Amniotic epithelial cell (primary cell): ENCODE measurements at regions not wholly inside any gene's neighbourhood (a gene's known extent, or its start where the extent isn't known, plus 50 kb on each side); places are given as distances from the start of the nearest gene placed in this dataset.
A peak's percentile ranks its signal among the peaks of the same experiment; 100 is the strongest.

Experiments
- DNase-seq: peaks from one replicate; pipeline ENCODE4 v3.0.0-alpha.2; 2010; ENCODE audit warnings: low read depth

DNA sequence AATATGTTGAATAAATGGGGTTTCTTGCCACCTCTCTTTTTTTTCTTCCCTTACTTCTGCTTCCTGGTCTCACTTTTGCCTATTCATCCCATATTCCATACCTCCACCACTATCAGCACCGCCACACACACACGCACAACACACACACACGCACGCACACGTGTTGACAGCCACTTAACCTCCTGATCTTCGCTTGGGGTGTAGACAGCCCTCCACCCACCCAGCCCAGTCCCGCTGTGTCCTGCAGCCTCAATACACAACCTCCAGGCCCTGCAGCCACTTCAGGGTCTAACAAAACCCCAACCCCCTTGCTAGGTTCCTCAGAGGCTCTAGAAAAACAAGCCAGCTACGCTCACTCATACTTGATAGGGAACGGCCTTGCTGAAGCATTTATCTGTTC, 72.3 kb downstream of the LINC00237 start:
- DNase-seq = no peak

DNA sequence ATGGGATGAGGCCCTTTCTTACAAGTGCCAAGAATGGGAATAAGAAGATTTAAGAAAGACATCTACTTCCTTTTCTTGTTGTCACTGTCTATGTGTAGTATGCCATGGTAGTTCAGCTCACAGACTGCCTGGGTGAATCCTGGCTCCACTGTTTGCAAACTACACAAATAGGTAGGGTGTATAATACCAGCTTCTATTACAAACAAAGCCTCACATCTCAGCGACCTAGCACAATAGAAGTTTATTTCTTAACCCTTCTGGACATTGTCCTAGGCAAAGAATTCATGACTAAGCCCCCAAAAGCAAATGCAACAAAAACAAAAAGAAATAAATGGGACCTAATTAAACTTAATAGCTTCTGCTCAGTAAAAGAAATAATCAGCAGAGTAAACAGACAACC, 74.5 kb downstream of the LINC00237 start:
- no peak for DNase-seq

DNA sequence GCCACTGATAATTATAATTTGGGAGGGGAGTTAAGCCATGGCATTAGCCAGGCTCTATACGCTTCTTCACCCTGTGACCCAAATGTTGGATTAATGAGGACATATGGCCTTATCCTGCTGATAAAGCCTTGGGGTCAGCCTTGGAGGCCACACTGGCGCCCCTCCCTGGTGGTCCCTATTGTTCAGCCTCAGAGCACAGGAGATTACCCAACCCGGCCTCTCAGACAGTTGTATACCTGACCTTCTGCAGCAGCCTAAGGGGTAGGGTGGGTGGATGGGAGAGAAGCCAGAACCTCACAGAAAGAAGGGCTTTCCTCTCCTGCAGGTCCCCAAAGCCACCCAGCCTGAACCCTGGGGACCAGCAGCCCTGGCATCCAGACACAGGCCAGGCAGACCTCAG, 76.8 kb downstream of the LINC00237 start:
- no peak for DNase-seq

DNA sequence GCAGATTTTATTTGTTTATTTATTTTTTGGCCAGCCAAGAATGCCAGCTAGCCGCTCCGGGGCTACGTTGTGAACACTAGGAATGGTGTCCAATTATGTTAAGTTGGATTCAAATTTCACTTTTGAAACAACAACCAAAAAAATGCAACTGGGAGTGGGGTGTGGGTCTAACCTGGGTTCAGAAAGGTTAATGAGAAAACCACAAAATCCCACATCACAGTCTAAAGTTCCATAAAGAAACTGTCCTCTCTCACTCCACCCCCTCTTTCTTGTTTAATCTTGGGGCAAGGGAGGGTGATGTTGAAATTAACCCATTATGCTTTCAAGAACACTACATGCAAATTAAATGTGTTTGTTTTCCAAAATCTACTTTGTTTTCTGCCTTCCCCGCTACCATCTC, 77.2 kb downstream of the LINC00237 start:
- DNase-seq = no peak

DNA sequence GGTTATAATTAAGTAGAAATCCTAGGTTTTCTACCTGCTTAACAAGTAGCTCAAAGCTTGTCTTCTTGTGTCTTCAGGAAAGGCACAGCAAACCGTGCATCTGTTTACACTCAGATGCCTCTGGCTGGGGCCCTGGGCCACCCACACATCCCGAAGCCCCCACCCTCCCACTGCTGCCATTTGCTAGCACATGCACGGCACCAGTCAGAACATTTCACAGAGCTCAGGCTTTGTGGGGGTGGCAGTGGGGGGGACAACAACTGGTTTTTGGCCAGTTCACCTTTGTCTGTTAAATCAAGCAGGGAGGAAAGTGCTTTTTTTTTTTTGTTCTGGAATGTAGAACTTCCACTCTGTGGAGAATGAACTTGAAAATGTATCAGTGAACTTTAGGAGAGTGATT, 77.7 kb downstream of the LINC00237 start:
- no peak for DNase-seq

DNA sequence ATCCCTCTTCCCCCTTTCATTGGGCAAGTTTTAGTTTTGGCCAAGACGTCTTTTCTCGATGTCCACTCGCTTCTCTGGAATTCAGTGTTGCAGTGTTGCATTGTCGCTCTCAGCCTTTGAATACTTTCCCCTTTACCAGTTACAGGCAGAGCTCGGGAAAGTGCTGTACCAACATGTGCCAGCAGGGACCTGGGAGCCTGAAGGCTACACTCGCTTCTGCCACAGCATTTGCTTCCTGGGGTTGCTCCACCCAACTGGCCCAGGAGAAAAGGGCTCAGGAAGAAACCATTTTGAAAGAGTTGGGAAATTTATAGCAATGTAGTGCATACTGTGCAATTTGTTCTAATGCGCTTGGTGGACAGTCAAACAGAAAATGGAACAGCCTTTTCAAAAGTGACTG, 78.6 kb downstream of the LINC00237 start:
- DNase-seq = no peak

DNA sequence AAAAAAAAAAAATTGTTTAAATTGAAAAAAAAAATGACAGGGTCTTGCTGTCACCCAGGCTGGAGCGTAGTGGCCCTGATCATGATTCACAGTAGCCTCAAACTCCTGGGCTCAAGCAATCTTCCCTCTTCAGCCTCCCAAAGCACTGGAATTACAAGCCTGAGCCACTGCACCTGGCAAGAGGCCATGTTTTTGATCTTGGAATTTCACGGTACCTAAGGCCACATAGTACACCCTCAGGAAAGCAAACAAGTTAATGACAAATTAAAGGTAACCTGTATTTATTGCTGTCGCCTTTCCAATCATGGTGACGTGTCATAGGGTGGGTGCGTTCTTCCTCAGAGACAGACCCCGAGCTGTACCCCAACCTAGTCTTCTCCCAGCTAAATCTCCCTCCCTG, 79.2 kb downstream of the LINC00237 start:
- no peak for DNase-seq

DNA sequence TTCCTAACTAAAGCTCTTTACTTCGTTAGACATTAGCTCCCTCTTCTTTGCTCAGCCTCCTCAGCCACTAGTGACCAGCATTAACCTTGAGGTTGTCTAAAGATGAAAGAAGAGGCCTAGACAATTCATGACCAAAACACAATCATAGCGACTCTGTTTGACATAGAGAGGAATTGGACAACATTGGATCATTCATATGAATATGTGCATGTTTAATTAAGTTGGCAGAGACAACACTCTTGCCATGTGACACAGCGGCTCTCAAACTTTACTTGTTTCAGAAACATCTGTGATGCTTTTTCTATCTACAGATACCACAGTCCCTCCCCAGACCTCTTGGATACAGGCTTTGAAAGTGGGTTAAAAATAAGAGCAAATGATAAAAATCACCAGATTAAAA, 81.7 kb downstream of the LINC00237 start:
- no peak for DNase-seq

DNA sequence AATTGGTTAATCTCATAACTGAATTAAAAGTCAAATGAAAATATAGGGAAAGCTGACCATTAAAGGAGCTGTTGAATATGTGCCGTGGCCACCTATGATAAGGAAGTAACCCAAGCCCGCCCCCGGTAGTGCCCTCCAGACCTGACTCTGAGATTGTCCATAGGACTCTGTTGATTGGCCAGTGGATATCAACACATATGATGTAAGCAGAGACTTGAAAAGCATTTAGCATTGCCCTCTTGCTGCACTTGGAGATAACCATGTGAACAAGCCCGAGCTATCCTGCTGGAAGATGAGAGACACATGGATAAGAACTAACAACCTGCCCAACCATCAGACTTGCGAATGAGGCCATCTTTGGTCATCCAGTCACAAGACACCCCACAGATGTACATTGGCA, 83.2 kb downstream of the LINC00237 start:
- no peak for DNase-seq

DNA sequence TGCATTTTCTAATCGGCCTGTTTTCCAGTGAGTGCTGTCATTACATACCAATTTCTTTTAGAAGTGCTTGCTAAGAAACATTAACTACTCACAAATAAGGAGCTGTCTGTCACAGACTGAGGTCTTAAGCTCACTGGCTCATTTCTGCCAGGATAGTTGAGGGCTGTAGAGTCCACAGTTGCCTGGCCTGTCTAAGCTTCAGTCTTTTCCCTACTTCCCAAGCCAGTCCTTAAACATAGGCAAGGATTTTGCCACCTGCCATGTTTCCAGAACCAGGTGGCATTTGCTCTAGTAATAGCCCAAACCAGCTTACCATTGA, 84.7 kb downstream of the LINC00237 start:
- DNase-seq = no peak

DNA sequence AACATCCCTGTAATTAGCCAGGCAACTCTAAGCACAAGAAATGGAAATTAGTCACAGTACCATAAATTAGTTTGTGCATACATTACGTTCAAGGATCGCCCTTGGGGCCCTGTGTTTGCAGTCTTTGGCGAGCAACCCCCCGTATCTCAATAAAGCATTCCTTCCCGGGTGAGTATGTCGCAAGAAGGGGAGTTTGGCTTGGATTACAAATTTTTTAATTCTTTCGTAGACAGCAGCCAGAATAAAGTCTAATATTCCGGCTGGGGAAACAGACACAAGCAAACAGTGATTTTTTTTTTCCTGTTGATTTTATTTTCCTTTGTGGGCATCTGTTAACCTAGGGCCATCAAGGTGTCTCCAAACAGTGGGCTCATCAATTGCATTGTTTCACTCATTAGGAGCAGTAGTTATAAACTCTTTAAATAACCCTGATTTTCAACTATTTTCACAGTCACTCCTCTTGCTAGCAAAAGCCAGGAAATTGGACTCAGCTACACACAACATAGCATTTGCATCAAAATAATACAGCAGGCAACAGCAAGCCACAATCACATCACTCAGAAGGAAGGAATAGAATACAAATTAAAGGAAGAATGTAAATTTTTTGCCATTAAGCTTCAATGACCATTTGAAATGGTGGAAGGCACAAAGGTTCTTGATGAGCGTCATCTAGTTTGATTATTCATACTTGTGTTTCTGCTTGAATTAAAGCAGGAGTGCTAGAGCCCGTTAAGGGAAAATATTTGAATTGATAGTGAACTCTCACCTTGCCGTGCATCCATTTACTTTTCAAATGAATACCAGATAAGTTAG, 85.3 kb downstream of the LINC00237 start:
- DNase-seq = no peak

DNA sequence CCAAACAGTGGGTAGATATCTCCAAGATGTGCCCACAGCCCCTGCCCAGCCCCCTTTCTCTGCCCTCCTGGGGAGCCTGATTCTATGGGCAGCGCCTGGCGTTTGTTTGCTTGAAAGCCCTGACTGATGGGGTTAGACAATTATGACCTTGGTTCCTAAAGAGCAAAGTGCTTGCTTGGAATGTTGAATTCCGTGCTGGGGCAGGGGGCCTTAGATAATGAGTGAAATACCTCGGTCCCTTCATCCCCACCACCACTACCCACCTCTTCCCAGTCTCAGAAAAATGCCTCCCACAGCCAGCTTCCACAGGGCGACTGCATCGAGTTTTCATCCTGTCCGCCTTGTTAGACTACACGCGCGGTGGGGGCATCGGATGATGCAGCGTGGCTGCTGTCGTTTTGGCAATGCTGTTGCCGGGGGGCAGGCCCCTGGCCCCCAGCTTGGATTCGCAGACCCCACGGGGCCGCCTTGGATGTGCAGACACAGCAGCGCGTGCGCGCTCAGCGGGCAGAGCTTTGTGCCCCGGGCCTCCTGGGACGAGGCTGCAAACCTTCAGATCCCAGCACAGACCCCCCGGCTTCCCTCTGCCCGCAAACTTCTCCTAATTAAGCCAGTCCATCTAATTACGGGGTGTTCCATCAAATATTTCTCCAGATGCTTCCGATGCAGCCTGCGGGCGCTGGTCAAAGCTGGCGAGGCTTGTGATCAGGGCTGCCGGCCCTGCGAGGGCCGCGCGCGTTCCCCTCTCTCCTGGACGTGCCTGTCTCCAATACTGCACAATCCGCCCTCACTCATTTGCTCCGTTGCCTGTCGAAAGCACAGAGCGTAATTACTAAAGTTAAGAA, 86.1 kb downstream of the LINC00237 start:
- DNase-seq = no peak

DNA sequence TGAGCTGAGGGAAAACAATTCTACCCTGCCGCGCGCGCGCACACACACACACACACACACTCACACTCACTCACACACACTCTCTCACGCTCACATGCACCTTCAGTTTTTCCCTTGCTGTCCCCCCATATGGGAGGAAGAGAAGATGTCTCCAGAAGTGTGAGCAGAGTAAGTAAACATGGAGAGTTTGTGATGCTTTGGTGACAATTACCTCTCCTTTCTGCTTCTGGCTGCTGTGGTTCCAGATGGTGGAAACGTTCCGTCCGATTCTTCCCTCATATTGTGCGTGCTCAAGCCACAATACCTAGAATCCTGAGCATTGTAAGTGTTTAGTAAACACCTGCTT, 86.7 kb downstream of the LINC00237 start:
- no peak for DNase-seq

DNA sequence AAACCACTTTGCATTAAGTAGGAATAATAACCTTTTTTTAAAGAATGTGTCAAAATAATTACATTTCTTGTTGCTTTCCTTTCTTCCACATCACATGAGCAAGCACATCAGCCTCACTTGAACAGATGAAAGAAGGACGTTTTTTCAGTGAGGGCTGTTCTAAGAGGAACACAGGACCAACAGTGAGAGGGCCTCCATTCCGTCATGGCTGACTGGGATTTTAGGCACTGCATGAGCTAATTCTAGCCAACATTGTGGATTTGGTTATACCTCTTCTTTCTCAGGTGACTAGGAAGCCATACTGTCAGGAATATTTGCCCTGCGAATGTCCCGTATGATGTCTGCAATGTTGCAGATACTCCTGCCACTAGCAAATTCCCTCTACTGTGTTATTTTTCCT, 87.6 kb downstream of the LINC00237 start:
- no peak for DNase-seq

DNA sequence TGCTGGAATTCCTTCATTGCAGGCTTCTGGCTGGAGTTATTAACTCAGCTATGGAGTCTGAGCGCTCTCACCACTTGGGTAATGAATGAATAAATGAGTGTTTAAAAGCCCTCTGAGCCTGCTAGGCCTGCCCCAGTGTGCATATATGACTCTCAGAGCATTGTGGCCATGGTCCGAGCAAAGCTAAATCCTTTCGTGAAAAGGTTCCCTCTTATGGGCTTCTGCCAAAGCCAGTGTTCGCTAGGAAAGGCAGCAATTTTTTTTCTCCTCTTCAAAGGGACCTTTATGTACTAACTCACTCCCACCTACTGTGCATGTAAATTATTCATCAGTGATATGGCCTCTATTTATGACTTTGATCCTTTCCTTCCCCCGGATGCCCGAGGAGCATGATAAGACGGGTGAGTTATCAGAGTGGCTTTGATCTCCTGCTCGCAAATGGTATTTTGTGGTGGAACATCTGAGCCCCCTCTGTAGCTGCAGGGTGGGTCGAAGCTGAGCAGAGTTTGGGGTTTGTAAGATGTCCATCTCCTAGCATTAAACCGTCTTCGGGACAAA, 88.6 kb downstream of the LINC00237 start:
- no peak for DNase-seq

DNA sequence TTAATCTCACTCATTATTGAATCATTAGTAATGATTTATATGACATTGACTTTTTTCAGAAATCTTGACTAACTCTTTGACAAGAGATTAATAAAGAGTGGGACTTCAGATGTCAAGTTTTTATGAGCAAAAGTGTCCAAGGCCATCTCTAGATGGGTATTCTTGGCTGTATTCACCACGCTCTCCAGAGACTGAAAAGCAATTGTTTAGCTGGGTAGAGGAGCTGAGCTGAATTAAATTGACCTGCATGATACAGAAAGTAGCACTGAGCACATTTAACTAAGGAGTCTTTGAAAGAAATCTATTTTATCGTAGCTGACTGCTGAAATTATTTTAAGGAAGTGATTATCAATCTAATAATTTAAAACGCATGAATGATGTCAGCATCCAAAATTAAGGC, 89.4 kb downstream of the LINC00237 start:
- no peak for DNase-seq

DNA sequence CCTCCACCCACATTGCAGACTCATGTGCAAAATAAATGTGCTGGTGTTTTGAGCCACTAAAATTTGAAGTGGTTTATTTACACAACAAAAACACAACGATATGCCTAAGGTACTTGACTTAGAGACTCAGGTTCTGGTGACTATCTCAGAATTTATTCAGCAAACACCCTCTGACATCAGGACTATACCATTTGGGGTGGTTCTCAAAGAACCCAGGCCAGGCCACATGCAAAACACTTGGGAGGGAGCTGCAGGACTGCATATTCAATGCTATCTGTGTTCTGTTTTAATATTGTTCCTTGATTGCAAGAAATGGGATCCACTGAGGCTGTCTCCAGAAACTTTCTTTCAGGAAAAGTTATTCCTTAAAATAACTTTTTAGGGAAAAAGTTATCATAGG, 91.6 kb downstream of the LINC00237 start:
- no peak for DNase-seq

DNA sequence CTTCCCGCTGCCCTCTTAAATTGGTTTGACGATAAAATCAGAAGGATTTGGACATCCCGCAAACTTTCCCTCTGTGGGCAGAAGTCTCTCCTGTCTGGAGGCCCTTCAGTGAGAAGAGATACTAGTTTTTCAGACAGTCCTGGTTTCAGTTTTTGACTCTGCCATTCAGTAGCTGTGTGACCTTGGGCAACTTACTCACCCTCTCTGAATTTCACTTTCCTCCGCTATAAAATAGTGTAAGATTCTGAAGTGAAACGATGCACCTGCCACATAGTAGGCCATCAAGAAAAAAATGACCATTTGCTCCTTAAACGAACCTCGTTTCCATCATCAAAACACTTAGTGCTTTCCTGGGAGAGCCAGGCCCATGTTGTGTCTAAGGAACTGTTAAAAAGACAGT, 97.2 kb downstream of the LINC00237 start:
- no peak for DNase-seq

DNA sequence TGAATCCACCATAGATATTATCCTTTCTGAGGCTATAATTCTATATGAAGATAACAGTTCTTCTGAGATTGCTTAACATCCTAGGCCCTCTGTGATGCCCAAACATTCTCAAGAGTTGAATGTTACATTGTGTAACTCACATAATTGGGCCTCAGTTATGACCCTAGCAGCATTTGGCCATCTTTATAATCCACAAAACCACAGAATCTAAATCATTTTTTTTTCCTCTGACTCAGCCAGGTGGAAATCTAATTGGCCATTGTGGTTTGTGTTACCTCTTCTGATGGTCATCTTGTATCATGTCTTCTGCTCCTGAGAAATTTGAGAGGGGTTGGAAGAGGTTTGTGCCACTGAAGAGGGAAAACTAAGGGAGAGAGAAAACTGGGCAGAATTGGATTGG, 99.5 kb downstream of the LINC00237 start:
- DNase-seq = peak; percentile 0

DNA sequence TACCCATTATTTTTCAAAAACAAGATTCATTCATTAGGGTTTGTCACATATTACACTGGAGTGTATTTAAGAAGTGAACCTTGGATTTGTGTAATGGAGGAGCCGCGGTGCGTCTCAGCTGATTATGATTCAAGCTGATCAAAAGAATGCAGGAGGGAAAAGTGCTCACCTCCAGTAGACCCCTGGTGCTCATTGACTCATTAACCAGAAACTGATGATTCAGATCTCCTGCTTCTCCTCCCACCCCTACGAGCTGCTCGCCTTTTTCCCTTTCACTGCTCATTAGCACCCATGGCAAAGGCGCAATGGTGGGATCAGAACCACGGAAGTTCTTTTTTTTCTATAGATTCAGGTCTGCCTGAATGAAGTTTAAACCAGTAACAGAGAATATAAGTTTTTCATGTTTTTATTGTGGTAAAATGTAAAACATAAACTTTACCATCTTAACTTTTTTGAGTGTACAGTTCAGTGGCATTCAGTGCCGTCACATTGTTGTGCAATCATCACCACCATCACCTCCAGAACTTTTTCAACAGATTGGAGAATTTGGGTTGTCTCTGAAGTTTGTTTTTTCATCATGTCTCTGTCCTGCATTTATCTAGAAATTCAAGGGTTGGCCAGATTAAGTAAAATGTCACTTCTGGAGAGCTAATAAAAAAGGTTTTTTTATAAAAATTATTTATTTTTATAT, 101.6 kb downstream of the LINC00237 start:
- no peak for DNase-seq

DNA sequence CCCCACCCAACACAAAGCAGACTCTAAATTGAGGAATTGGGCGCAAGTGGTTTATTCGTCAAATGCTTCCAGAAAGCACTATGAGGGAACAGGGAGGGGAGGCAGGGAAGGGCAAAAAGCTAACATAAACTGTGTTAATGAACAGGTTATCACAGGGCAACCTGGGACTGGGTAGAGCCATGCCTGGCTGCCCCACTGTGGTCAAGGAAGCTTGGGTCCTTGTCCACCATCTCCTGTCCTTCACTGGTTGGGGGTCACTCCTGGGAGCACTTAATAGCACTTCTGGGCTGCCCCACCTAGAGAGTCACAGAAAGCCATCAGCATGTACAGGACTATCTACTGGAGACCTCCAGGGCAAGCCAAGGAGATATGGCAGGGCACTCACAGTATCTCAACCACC, 102.3 kb downstream of the LINC00237 start:
- no peak for DNase-seq

DNA sequence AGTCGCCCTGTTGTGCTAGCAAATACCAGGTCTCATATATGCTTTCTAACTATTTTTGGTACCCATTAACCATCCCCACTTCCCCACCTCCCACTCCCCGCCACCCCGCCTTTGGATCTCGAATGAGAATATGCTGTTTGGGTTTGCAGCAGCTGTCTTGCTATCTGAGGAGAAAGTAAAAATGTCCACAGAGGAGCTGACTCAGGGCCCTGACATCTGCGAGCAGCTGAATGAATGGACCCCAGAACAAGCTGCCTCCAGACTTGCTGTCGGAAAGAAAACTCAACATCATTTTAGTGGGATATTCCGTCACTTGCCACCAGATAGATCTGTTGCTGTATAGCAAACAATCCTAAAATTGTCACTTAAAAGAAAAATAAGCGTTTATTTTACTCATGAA, 103.7 kb downstream of the LINC00237 start:
- no peak for DNase-seq

DNA sequence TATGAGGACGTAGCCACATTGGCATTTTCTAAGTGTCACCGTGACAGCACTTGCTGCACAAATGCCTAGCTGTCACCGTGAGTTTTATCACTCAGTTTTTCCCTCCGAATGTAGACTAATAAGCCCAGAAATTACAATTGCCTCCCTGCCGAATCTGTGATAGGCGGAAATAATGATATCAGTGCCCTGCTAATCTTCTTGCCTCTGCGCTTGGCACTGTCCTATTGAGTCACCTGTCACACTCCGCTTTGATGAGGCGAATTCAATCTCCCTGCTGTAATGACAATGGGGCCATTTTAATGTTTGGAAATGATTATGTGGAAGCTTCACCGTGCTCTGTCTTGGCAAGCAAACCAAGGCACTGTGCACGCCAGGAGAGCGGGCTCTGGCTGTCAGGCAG, 112.8 kb downstream of the LINC00237 start:
- no peak for DNase-seq
